Psoas muscle (tissue), 7 donors: ENCODE measurements at regions not wholly inside any gene's neighbourhood (a gene's known extent, or its start where the extent isn't known, plus 50 kb on each side); places are given as distances from the start of the nearest gene placed in this dataset.
A peak's percentile ranks its signal among the peaks of the same experiment; 100 is the strongest.

Experiments used
- ATAC-seq, 4 donors: fragments of 200-7000 bp; cut with Tn5 transposase; one replicate each; pipeline ENCODE4 v1.9.1; 2020; ENCODE audit warnings: moderate library complexity in 3 of 4, mild to moderate bottlenecking in 2 of 4
- DNase-seq, 2 donors: peaks; one replicate each; pipeline ENCODE4 v3.0.0-alpha.2; 2020
- H3K27ac ChIP-seq: fragments of 200-600 bp; one replicate; pipeline ENCODE4 v1.8.0; 2022
- H3K27me3 ChIP-seq, 3 donors: fragments of 200-600 bp in 1 of 3; one replicate each; pipeline versions ENCODE4 v1.6.1 to v1.8.0; 2013 to 2022; ENCODE audit warnings: low read length in 2 of 3, mild to moderate bottlenecking in 2 of 3, moderate library complexity in 1 of 3; ENCODE audit not compliant: insufficient read depth in 3 of 3
- H3K36me3 ChIP-seq, 2 donors: fragments of 200-600 bp in 1 of 2; one replicate each; pipeline versions ENCODE4 v1.6.1 to v1.8.0; 2013 to 2022; ENCODE audit warnings: low read depth in 1 of 2, mild to moderate bottlenecking in 1 of 2, moderate library complexity in 1 of 2; ENCODE audit not compliant: insufficient read depth in 1 of 2
- H3K4me1 ChIP-seq: fragments of 200-600 bp; one replicate; pipeline ENCODE4 v1.8.0; 2022
- H3K4me3 ChIP-seq: fragments of 200-600 bp; one replicate; pipeline ENCODE4 v1.8.0; 2022; ENCODE audit warnings: mild to moderate bottlenecking
- H3K9me3 ChIP-seq: fragments of 200-600 bp; one replicate; pipeline ENCODE4 v1.8.0; 2022
- WGBS, 3 donors: extraction: QIAGEN DNeasy Blood & Tissue Kit; methylation state at CpG; one replicate each; pipeline versions ENCODE4 v1.1.6 to v1.1.7; 2013; 5-methylcytosine and 5-hydroxymethylcytosine counted together
- intact Hi-C, 2 donors: fragments of 100-400 bp; cut with DNase I; formaldehyde crosslinking; loops; one replicate each; pipeline versions ENCODE4 v1.11.0 to v1.14.2; 2022
- TF ChIP-seq, protein P1 (sequence below): fragments of 200-600 bp; IDR thresholded peaks from one replicate; pipeline ENCODE4 v1.8.0; 2022; ENCODE audit warnings: antibody characterized with exemption
- donor health status: healthy with polysubstance abuse.
- donor health status: DM: no; HTN: no; CAD: no; lungs with moderate emphysema.
- donor health status: Bipolar disorder and iron deficiency.
- donor health status: healthy.
- donor health status: DM: yes; HTN: yes; CAD: no.
- donor health status: DM: no; HTN: no; CAD: no.
- donor health status: DM: yes; HTN: yes; CAD: no.

DNA sequence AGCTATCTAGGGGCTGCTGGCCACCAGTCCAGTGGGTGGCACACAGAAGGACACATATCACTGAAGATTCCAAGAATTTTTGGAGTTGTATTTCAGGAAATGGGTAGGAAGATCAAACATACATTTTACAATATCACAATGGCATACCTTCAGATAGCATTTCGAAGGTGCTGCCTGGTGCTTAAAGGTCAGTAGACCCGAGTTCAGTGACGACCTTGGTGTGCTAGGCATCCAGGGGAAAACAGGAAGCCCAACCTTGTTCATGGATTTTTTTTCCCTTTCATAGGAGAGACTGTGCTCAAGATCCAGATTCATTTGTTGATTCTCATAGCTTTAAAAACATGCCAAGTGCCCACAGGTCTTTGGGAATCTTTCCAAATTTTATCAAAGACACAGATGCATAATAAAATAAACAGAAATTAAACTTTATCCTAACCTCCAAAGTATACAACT lies 51.0 kb upstream of the RCBTB2 start:
- no peak overlapping the region for H3K27ac ChIP-seq
- TF ChIP-seq, protein P1, sequence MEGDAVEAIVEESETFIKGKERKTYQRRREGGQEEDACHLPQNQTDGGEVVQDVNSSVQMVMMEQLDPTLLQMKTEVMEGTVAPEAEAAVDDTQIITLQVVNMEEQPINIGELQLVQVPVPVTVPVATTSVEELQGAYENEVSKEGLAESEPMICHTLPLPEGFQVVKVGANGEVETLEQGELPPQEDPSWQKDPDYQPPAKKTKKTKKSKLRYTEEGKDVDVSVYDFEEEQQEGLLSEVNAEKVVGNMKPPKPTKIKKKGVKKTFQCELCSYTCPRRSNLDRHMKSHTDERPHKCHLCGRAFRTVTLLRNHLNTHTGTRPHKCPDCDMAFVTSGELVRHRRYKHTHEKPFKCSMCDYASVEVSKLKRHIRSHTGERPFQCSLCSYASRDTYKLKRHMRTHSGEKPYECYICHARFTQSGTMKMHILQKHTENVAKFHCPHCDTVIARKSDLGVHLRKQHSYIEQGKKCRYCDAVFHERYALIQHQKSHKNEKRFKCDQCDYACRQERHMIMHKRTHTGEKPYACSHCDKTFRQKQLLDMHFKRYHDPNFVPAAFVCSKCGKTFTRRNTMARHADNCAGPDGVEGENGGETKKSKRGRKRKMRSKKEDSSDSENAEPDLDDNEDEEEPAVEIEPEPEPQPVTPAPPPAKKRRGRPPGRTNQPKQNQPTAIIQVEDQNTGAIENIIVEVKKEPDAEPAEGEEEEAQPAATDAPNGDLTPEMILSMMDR = no peak
- ATAC-seq (no peak), DNase-seq (no peak)
- peaks cover 4% of the 10 kb centered on the region for H3K4me1 ChIP-seq
- H3K27me3 ChIP-seq = no peaks in the 10 kb centered on the region
- H3K36me3 ChIP-seq = no peaks in the 10 kb centered on the region
- intact Hi-C loops = loop anchor here (5.0 to 10.0 kb wide), 5 partner anchors 77 to 459 kb away; partner anchors contain the start of gene LPAR6 (in 1 of the 2)
- H3K9me3 ChIP-seq = no peaks in the 10 kb centered on the region
- no peak overlapping the region for H3K4me3 ChIP-seq
- 62 to 75% (median 69%) methylated on average over 3 of the region's 3 CpGs for WGBS, 3 donors

GRCh38 chr13:48585456-48585840 lies 52.6 kb upstream of the RCBTB2 start:
- H3K27me3 ChIP-seq = no peaks in the 10 kb centered on the region
- H3K9me3 ChIP-seq = no peaks in the 10 kb centered on the region
- WGBS, 3 donors = 8 to 9% (median 9%) methylated on average over 2 of the region's 2 CpGs
- H3K36me3 ChIP-seq = no peaks in the 10 kb centered on the region
- peaks cover 4% of the 10 kb centered on the region for H3K4me1 ChIP-seq
- no peak overlapping the region for H3K27ac ChIP-seq
- DNase-seq (no peak), ATAC-seq (peak; percentile 28 to 72 (median 47))
- no peak overlapping the region for H3K4me3 ChIP-seq
- intact Hi-C loops = loop anchor here (10.0 kb wide), 2 partner anchors 189 to 461 kb away; no protein-coding TSS in a partner anchor
- TF ChIP-seq, protein P1 = no peak

DNA sequence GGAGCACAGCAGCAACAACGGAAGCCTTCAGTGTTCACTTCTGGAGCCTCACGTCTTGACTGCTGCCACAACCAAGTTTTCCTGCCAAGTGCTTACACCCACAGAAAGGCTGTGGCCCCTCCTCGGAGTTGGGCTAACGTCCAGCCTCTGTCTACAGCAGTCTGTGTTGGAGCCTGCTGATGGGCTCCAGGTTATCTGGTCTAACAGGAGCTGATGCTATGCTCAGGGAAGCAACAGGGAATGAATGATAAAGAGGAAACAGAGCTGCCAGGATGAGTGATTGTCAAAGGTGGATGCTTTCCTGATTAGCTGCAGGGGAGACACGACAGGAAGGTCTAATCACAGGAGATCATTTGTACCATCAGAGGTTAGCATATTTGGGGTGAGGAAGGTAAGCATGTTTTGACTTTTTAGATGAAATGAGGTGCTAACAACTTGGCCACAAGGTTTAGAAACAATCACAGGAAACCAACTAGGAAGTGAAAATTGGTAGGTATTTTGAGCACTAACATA lies 53.8 kb upstream of the RCBTB2 start:
- no peak overlapping the region for H3K27ac ChIP-seq
- H3K4me1 ChIP-seq = peaks cover 4% of the 10 kb centered on the region
- peak; percentile 27 to 66 for DNase-seq
- no peaks in the 10 kb centered on the region for H3K9me3 ChIP-seq
- peak in 3 of 4 donors; percentile 37 to 48 (median 42) for ATAC-seq
- TF ChIP-seq, protein P1 = no peak
- intact Hi-C loops = loop anchor here (10.0 kb wide), 2 partner anchors 188 to 462 kb away; no protein-coding TSS in a partner anchor
- no peak overlapping the region for H3K4me3 ChIP-seq
- no peaks in the 10 kb centered on the region for H3K36me3 ChIP-seq
- H3K27me3 ChIP-seq = no peaks in the 10 kb centered on the region
- 15 to 28% (median 15%) methylated on average over 5 of the region's 5 CpGs for WGBS, 3 donors

DNA sequence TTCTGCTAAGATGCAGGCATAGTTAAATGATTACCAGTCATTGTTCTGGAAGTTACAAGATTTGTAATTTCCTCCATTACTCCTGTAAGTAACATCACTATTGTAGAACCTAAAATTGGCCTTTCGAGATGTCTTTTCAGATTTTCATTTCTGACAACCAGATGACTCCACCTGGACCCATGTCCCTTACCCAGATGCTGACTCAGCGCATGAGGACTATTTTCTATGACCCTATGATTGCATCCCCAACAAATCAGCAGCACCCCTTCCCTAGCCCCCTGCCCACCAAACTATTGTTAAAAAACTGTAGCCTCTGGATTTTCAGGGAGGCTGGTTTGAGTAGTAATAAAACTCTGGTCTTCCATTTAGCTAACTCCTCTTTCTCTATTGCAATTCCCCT lies 55.2 kb upstream of the RCBTB2 start:
- Histone ChIP-seq H3K4me3 (no peak overlapping the region), H3K27ac (no peak overlapping the region), H3K27me3 (no peaks in the 10 kb centered on the region), H3K36me3 (no peaks in the 10 kb centered on the region), H3K9me3 (no peaks in the 10 kb centered on the region), H3K4me1 (peaks cover 4% of the 10 kb centered on the region)
- intact Hi-C loops = loop anchor here (10.0 kb wide), 2 partner anchors 187 to 463 kb away; no protein-coding TSS in a partner anchor
- TF ChIP-seq, protein P1 = no peak
- ATAC-seq (no peak), DNase-seq (no peak)
- 95 to 100% (median 100%) methylated on average over 2 of the region's 2 CpGs for WGBS, 3 donors
